ENCODE measurements at regions not wholly inside any gene's neighbourhood (a gene's known extent, or its start where the extent isn't known, plus 50 kb on each side); places are given as distances from the start of the nearest gene placed in this dataset.
A peak's percentile ranks its signal among the peaks of the same experiment; 100 is the strongest.

- intact Hi-C loops (cut with DNase I): no loop called here
- TF ChIP-seq CTCF (IDR thresholded peaks at IDR 0.05) (no peak), POLR2A (IDR thresholded peaks at IDR 0.05) (no peak)
- 48% methylated on average over 3 of the region's 5 CpGs for WGBS (ENCODE audit: insufficient coverage, low coverage, low lambda C conversion rate, missing lambda C conversion rate)
- H3K9me3 ChIP-seq: no peaks in the 10 kb centered on the region
- no peaks in the 10 kb centered on the region for H3K4me1 ChIP-seq
- H3K36me3 ChIP-seq: no peaks in the 10 kb centered on the region
- no peaks in the 10 kb centered on the region for H3K27me3 ChIP-seq
- H3K4me3 ChIP-seq: no peak overlapping the region
- H3K27ac ChIP-seq: no peak overlapping the region
- no peak for ATAC-seq
- no peak for DNase-seq
Measured at GRCh38 chr17:74117999-74118421, 85.5 kb upstream of the RPL38 start.

- WGBS (ENCODE audit: insufficient coverage, low coverage, low lambda C conversion rate, missing lambda C conversion rate): 29% methylated on average over 5 of the region's 8 CpGs
- Histone ChIP-seq H3K9me3 (no peaks in the 10 kb centered on the region), H3K4me3 (no peak overlapping the region), H3K27ac (no peak overlapping the region), H3K36me3 (no peaks in the 10 kb centered on the region), H3K4me1 (no peaks in the 10 kb centered on the region), H3K27me3 (no peaks in the 10 kb centered on the region)
- TF ChIP-seq CTCF (IDR thresholded peaks at IDR 0.05) (peak in 1 of 4 donors; percentile 6), POLR2A (IDR thresholded peaks at IDR 0.05) (no peak)
- no peak for ATAC-seq
- DNase-seq: no peak
- intact Hi-C loops (cut with DNase I): no loop called here
Measured at GRCh38 chr17:74118504-74118903, 85.0 kb upstream of the RPL38 start.

DNA sequence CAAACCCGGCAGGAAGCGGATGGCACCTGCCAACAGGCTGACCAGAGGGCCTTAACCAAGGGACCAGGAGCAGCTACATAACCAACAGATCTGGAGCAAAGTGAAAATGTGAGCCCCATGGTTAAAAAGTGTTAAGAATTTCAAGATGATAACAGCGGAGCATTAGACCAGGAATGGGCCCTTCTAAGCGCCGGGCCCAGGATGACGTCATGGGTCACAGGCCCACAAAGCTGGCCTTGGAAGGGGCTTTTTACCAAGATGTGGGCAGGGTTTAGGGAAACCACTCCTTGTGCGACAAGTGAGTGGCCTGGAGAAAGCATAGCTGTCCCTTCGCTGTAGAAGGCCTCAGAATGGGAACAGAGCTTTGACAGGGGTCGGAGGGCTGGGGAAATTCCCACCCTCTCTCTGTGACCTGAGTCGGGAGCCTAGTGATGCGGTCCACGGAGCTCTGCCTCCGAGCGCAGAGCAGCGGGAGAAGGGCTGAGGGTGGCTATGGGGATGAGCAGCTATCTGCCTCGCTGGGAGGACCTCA, 84.4 kb upstream of the RPL38 start:
- intact Hi-C loops (cut with DNase I): no loop called here
- 72% methylated on average over 5 of the region's 16 CpGs for WGBS (ENCODE audit: insufficient coverage, low coverage, low lambda C conversion rate, missing lambda C conversion rate)
- no peaks in the 10 kb centered on the region for H3K27me3 ChIP-seq

GRCh38 chr17:74119965-74120364, 83.5 kb upstream of the RPL38 start:
- ATAC-seq (no peak), DNase-seq (no peak)
- WGBS (ENCODE audit: insufficient coverage, low coverage, low lambda C conversion rate, missing lambda C conversion rate): 48% methylated on average over 2 of the region's 4 CpGs
- no peaks in the 10 kb centered on the region for H3K36me3 ChIP-seq
- no peaks in the 10 kb centered on the region for H3K4me1 ChIP-seq
- no peaks in the 10 kb centered on the region for H3K27me3 ChIP-seq
- no peak for TF ChIP-seq CTCF (IDR thresholded peaks at IDR 0.05)
- TF ChIP-seq POLR2A (IDR thresholded peaks at IDR 0.05): no peak
- no peak overlapping the region for H3K27ac ChIP-seq
- H3K9me3 ChIP-seq: no peaks in the 10 kb centered on the region
- no peak overlapping the region for H3K4me3 ChIP-seq
- intact Hi-C loops (cut with DNase I): no loop called here

More for the DNA sequence above, 84.4 kb upstream of the RPL38 start:
- no peaks in the 10 kb centered on the region for H3K36me3 ChIP-seq
- no peaks in the 10 kb centered on the region for H3K9me3 ChIP-seq
- TF ChIP-seq POLR2A (IDR thresholded peaks at IDR 0.05) (no peak), CTCF (IDR thresholded peaks at IDR 0.05) (no peak)
- H3K27ac ChIP-seq: no peak overlapping the region
- H3K4me1 ChIP-seq: no peaks in the 10 kb centered on the region
- DNase-seq: no peak
- ATAC-seq: no peak
- no peak overlapping the region for H3K4me3 ChIP-seq

DNA sequence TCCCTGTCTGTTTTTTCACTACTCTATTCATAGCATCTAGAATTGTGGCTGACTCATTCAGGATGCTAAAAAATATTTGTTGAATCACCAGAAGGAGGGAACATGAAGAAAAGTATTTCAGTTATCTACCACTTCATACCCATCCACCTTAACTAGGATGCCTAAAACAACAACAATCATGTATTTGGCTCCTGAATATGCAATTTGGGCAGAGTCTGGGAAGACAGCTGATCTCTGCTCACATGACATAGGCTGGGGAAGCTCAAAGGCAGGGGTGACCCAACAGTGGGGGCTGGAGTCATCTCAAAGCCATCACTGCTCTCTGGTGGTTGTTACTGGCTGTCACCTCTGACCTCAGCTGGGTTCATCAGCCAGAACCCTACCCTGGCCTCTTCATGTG, 80.1 kb upstream of the RPL38 start:
- Histone ChIP-seq H3K36me3 (no peaks in the 10 kb centered on the region), H3K4me3 (no peak overlapping the region), H3K9me3 (no peaks in the 10 kb centered on the region), H3K4me1 (no peaks in the 10 kb centered on the region), H3K27ac (no peak overlapping the region), H3K27me3 (no peaks in the 10 kb centered on the region)
- TF ChIP-seq CTCF (IDR thresholded peaks at IDR 0.05) (no peak), POLR2A (IDR thresholded peaks at IDR 0.05) (no peak)
- ATAC-seq (no peak), DNase-seq (no peak)
- intact Hi-C loops (cut with DNase I): no loop called here

Measured in right lobe of liver (tissue), 6 donors.